PC-9 (cell line): ENCODE measurements at regions not wholly inside any gene's neighbourhood (a gene's known extent, or its start where the extent isn't known, plus 50 kb on each side); places are given as distances from the start of the nearest gene placed in this dataset.

Source experiments
- EZH2 ChIP-seq: fragments of 200-600 bp; sonication (generic); IDR thresholded peaks from 2 replicates; pipeline ENCODE4 v1.8.0; 2017; ENCODE audit warnings: antibody characterized with exemption, low read depth
- TF ChIP-seq, protein P1 (sequence below): fragments of 200-600 bp; sonication (generic); conservative IDR thresholded peaks from 2 replicates; pipeline ENCODE4 v1.6.1; 2017; ENCODE audit warnings: mixed run types, antibody characterized with exemption, mild to moderate bottlenecking, moderate library complexity

DNA sequence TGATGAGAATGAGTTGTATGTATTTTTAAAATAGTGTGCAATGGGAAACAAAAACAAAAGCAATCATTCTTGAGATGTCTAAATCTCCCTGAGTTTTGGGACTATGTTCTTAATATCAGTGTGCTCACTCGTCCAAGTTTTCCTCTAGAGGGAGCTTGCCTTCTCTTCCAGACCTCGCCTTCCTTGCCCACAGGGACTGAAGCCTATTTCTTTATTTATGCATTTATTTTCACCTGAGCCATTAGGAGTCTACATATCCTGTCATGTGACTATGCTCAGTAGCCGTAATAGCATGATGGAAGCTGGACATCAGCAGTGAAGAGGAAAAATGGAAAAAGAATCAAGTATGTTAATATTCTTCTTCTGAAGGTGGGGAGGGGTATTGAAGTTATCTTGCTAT lies 131.2 kb downstream of the SH3BGRL2 start:
- TF ChIP-seq, protein P1, sequence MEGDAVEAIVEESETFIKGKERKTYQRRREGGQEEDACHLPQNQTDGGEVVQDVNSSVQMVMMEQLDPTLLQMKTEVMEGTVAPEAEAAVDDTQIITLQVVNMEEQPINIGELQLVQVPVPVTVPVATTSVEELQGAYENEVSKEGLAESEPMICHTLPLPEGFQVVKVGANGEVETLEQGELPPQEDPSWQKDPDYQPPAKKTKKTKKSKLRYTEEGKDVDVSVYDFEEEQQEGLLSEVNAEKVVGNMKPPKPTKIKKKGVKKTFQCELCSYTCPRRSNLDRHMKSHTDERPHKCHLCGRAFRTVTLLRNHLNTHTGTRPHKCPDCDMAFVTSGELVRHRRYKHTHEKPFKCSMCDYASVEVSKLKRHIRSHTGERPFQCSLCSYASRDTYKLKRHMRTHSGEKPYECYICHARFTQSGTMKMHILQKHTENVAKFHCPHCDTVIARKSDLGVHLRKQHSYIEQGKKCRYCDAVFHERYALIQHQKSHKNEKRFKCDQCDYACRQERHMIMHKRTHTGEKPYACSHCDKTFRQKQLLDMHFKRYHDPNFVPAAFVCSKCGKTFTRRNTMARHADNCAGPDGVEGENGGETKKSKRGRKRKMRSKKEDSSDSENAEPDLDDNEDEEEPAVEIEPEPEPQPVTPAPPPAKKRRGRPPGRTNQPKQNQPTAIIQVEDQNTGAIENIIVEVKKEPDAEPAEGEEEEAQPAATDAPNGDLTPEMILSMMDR = no peak; the same call in 1 of the 2 replicates
- no peak for TF ChIP-seq EZH2
